ENCODE measurements at regions not wholly inside any gene's neighbourhood (a gene's known extent, or its start where the extent isn't known, plus 50 kb on each side); places are given as distances from the start of the nearest gene placed in this dataset.

- no peak for DNase-seq
These were observed 216.2 kb downstream of the MYLK4 start for GRCh38 chr6:2534406-2535042.

GRCh38 chr6:2531426-2532215 is 219.1 kb downstream of the MYLK4 start:
- DNase-seq, result no peak

GRCh38 chr6:2529211-2529719 is 221.5 kb downstream of the MYLK4 start:
- no peak for DNase-seq

DNA sequence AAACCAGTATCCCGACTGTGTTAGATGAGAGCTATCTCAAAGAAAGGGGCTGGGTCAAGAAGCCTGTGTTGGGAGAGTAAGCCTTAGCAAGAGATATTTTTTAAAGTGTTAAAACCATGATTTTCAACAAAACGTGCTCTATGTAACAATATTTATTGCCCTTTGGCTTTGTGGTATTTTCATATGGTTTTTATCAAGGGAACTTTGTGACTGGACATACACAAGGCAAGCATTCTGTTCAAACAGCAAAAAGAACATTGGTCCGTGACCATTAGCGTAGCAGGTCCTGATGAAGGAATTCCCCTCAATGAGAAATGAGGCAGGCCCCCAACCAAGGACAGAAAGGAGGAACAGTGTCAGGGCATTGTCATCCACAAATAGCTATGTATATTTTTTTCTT is 222.6 kb downstream of the MYLK4 start:
- DNase-seq, result no peak

- no peak for DNase-seq
These were observed 224.0 kb downstream of the MYLK4 start for GRCh38 chr6:2526766-2527165.

- DNase-seq, result no peak
These were observed 226.6 kb downstream of the MYLK4 start for GRCh38 chr6:2524090-2524489.

GRCh38 chr6:2523061-2523460 is 227.7 kb downstream of the MYLK4 start:
- no peak for DNase-seq

DNA sequence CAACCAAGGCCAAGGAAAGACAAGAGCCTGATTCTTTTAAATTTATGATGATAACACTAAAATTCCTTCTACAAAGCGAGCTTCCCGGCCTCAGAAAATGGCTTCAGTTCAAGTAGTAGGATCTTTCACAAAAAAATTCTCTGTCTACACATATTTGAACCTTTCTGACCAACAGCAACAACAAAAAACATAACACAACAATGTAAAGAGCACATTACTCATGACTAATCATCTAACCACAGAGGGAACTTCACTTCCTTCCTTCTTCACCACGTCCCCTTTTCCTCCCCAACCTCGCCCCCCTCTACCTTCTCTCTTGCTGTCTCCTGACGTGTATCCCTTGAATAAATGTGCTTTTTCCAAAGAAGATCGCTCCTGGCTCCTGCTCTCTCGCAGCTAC is 228.2 kb downstream of the MYLK4 start:
- DNase-seq, result no peak

DNA sequence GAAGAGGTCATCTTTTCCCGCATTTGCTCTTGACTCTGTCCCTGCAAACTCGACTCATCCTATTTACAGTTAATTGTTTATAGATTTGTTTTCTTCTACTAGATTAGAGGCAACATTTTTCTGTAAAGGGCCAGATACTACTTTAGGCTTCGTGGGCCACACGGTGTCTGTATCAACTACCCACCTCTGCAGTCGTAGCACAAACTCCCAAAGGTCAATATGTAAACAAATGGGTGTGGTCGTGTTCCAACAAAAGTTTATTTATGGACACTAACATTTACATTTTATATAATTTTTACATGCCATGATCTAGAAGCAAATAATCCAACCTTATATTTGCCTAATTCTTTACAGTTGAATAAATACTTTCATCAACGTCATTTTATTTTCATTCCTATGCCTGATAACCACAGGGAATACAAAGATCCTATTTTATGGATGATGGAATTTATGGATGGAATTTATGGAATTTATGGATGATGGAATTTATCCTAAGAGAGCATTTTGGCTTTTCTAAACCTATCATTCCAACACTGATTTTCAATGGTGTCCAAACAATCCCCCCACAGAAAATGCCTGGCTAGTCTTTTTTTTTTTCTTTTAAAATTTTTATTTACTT is 232.8 kb downstream of the MYLK4 start:
- no peak for DNase-seq

GRCh38 chr6:2517401-2517800 is 233.3 kb downstream of the MYLK4 start:
- DNase-seq, result no peak

DNA sequence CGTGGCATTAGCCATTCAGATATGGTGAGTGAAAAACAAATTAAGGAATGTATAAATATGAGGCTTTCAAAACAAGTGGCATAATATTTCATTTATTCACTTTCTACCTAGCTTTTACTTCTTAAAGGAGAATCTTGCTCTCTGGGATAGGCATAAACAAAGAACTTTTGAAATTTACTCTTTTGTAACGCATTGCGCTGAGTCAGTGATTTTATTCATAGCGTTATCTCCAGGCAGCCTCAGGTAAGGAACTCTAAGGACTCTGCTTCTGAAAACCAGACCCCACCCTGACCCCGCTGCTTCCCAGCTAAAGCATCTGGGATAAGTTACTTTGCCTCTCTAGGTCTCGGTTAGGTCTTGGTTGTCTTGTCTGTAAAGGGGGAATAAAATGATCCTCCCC is 234.7 kb downstream of the MYLK4 start:
- DNase-seq, result no peak

- no peak for DNase-seq
These were observed 235.7 kb downstream of the MYLK4 start for GRCh38 chr6:2514965-2515543.

DNA sequence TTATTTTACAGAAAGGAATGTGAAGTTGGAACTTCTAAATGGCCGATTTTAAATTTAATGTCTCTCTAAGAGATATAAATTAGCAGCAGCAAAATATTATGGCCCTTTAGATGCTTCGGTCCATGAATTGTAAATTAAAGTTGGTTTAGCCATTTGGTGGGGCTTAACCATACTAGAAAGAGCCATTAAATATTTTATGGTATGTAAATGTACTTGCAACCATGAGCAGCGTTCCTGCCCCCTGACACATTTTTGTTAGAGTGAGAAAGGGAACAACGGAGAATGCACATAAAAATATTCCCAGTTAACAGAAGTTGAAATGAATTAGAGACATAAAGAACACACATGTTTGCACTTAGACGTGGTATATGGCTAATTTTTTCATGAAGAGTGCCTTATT is 237.9 kb downstream of the MYLK4 start:
- no peak for DNase-seq

DNA sequence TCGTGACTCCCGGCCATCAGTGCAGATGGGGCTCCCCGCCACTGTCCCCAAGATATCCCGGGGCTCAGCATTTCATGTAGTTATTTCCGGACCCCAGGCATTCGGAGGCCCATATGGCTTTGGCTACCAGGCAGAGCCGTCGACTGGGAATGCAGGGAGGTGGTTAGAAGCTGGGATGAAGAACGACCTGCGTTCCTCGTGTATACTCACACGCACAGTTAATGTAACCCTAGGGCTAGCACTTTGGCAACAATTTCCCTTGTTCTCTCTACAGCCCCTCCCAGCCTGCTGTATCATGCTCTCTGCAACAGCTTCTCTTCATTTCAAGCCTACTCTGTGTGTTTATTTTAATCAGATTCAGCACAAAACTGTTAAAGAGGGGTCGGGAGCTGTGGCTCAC is 240.4 kb downstream of the MYLK4 start:
- no peak for DNase-seq

DNA sequence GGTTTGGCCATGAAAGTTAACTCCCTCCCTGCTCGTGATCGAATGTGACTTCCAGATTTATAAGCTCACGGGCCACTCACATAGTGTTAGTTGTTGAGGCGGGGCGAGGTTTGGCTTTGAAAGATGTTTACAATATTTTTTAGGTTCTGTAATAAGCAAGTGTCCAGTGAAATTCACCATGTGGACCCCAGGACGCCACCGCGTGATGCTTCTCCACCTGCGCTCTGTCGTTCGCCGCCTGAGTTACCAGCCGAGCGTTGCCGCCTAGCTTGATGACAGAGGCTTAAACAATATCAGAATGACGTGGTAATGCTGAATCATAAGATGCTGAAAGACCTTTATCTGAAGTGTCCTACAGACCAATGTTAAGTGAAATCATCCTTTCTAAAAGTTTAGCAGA is 241.0 kb downstream of the MYLK4 start:
- no peak for DNase-seq

- no peak for DNase-seq
These were observed 242.7 kb downstream of the MYLK4 start for GRCh38 chr6:2508071-2508470.

- DNase-seq, result no peak
These were observed 243.1 kb downstream of the MYLK4 start for GRCh38 chr6:2507521-2508037.

DNA sequence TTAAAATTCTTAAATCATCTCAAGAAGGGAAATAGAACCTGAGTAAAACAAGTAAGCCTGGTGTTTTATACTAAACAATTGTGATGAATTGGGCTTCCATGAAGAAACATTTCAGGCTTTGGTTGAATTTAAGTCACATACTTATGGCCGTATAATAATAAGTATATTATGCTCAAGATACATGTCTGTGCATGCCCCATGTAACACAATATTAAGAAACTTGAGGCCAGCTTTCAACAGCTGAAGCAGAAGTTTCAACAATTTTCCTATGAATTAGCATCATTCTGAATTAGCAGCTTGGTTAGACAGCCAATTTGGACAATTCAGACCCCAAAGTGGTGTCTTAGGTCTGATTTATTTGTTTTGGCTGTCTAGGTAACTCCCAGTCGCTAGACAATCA is 243.7 kb downstream of the MYLK4 start:
- no peak for DNase-seq

GRCh38 chr6:2505624-2506023 is 245.1 kb downstream of the MYLK4 start:
- no peak for DNase-seq

- DNase-seq, result no peak
These were observed 246.1 kb downstream of the MYLK4 start for GRCh38 chr6:2504495-2505064.

DNA sequence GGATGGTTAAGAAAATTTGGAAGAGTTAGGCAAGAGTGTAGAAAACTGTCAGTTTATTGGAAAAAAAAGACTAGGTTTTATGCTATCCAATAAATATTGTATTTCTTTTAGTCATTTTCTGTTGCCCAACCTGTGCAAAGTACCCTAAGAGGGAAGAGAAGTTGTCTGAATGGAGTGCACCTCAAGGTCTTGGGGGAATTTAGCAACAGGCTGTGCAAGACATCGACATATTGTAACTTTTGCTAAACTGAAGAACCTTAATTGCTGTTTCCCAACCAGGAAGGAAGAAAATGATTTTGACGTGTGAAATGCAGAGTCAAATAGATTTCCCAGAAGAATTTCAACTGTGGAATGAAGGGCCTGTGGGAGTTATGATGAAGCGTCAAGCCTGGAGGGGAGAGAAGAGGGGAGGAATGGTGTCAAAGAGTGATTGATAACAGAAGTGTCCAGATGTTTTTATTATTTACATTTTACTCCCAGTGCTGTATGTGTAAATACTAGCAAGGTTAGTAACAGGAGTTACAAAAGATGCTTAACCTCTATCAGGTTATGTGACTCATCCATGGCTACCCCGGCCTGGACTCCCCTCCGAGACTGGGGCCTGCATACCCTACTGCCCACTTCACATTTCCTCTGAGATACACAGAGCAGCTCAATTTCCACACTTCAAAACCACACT is 246.8 kb downstream of the MYLK4 start:
- no peak for DNase-seq

- no peak for DNase-seq
These were observed 247.6 kb downstream of the MYLK4 start for GRCh38 chr6:2502998-2503674.

All from activated CD4-positive, alpha-beta T cell treated with anti-CD3 and anti-CD28 coated beads, Interleukin-2, amount 50 U/mL, for 1 hour (primary cell).